NB4 (cell line): ENCODE measurements at regions not wholly inside any gene's neighbourhood (a gene's known extent, or its start where the extent isn't known, plus 50 kb on each side); places are given as distances from the start of the nearest gene placed in this dataset.

ENCODE experiments used
- MYC ChIP-seq: IDR thresholded peaks from 2 replicates; pipeline ENCODE4 v1.6.1; 2011; ENCODE audit warnings: low read depth, low read length
- POLR2A ChIP-seq: IDR thresholded peaks from 2 replicates; pipeline ENCODE4 v1.6.1; 2011; ENCODE audit warnings: mild to moderate bottlenecking; ENCODE audit not compliant: insufficient read length; ENCODE audit errors: extremely low read depth
- TF ChIP-seq, protein P1 (sequence below): IDR thresholded peaks from one replicate; pipeline ENCODE4 v1.5.1; 2012; ENCODE audit warnings: low read depth, low read length
- TF ChIP-seq, protein P2 (sequence below): IDR thresholded peaks from 2 replicates; pipeline ENCODE4 v1.6.1; 2011; ENCODE audit warnings: low read depth, low read length

GRCh38 chr3:111244760-111245159 is 173.1 kb downstream of the NECTIN3 start:
- TF ChIP-seq, protein P1, sequence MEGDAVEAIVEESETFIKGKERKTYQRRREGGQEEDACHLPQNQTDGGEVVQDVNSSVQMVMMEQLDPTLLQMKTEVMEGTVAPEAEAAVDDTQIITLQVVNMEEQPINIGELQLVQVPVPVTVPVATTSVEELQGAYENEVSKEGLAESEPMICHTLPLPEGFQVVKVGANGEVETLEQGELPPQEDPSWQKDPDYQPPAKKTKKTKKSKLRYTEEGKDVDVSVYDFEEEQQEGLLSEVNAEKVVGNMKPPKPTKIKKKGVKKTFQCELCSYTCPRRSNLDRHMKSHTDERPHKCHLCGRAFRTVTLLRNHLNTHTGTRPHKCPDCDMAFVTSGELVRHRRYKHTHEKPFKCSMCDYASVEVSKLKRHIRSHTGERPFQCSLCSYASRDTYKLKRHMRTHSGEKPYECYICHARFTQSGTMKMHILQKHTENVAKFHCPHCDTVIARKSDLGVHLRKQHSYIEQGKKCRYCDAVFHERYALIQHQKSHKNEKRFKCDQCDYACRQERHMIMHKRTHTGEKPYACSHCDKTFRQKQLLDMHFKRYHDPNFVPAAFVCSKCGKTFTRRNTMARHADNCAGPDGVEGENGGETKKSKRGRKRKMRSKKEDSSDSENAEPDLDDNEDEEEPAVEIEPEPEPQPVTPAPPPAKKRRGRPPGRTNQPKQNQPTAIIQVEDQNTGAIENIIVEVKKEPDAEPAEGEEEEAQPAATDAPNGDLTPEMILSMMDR = no peak
- no peak for TF ChIP-seq POLR2A
- TF ChIP-seq MYC = no peak
- TF ChIP-seq, protein P2, sequence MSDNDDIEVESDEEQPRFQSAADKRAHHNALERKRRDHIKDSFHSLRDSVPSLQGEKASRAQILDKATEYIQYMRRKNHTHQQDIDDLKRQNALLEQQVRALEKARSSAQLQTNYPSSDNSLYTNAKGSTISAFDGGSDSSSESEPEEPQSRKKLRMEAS = no peak
